ENCODE measurements at regions not wholly inside any gene's neighbourhood (a gene's known extent, or its start where the extent isn't known, plus 50 kb on each side); places are given as distances from the start of the nearest gene placed in this dataset.

DNA sequence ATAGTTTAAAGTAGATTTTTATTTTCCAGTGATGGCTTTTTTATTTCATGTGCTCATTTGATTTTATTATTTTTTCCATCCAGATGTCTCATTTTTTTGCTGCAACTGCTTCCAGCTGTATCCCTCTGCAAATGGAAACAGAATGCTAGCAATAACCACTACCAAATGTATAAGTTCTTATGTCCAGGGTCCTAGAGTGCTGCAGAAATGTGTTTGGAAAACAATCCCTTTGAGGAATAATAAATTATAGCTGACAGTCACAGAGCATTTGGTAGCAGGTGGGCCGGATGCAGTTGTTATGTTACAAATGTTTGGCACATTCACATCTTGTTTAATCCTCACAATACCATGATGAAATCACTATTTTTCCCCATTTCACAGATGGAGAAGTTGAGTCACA is 300.7 kb upstream of the PDGFD start:
- no peak for DNase-seq (ENCODE audit: low read depth in 3 of 3, low spot score in 2 of 3)

DNA sequence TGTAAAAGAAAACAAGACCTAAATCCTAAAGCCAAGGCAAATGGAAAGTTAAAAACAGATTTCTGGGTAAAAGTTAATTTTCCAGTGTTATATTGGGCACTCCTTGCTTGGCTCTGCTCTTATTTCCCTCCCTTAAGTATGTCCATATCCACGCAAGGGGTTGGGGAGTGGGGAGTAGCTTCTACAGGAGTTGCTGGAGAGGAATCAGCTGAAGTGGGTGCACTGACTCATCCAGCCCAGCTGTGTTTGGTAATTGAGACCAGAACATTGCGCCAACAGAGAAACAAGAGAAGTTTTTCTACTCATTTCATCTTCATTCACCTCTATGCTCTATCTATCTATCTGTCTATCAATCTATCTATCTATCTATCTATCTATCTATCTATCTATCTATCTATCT is 298.4 kb upstream of the PDGFD start:
- no peak for DNase-seq (ENCODE audit: low read depth in 3 of 3, low spot score in 2 of 3)

DNA sequence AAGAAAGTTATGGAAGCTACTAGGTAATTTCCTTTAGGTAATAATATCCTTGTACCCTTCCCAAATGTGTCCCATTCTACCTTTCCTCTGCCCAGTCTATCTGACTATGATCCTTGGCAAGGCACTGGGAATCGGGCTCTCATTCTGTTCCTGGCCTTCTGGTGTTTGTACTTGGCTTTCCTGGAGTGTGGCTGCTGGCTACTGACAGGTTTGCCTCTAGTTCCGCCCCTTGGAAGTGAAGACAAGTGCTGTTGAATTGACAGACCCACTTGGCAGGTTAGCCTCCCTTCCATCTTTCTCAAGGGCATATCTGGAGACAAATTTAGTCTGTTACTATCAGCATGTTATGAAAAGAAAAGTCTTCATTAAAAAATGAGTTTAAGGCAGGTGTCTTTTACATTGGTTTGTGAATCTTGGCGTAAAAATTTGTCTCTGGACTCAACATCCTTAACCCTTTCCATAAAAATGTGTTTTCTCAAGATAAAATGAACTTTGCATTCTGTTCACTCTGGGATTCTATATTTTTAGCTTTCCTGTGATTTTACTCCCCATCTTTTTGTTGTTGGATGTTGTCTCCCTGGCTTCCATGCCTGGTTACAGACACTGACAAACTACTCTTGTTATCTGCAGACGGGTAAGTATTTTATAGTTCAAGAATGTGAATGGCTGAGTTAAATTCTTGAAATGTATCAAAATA is 287.4 kb upstream of the PDGFD start:
- DNase-seq (ENCODE audit: low read depth in 3 of 3, low spot score in 2 of 3), result no peak

DNA sequence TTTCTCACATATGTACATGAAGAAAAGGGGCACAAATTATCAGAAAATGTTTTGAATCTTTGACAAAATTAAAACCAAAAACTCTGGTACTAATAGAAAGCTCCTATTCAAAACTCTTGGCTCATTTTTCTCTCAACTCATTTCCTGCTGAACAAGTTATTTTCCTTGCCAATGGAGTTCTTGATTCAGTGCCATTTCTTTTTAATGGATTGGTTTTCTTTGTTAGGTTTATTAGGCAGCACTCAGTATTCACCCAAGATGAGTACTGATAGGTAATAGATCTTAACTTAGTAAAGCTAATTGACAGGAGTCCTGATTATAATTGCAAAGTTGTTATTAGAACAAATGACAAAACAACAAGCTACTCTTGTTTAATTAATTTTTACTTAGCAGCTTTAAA is 279.4 kb upstream of the PDGFD start:
- no peak for DNase-seq (ENCODE audit: low read depth in 3 of 3, low spot score in 2 of 3)

DNA sequence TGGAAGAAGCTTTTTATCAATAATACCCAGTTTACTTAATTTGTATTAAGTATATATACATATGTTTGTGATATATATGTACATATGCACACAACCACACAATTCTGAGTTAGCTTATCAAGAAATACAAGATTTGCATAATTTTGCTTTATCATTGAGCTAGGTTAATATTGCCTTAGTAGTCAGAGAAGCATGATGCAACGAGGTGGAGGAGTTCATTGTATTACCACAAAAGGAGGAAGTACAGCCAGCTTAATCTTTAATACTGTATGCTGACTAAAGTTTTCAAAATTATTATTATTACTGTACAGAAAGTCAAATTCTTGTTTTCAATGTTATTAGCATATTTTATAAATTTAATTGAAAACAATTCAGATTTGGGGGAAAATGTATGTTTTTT is 278.4 kb upstream of the PDGFD start:
- no peak for DNase-seq (ENCODE audit: low read depth in 3 of 3, low spot score in 2 of 3)

DNA sequence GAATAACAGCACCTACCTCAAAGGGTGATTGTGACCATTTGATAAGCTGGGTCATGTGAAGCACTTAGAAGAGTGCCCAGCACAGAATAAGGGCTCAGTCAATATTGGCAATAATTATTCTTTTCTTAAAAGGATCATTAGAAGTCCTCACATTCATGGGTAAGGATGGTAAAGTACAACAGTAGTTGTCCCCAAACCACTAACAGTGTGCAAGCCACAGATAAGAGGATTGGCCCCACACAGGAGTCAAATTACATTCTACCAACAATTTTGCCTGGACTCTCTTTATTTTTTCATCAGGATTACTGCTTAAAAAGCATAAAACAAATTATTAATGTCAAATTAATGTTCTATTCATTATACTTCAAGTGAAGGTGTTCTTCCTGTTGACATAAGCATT is 271.5 kb upstream of the PDGFD start:
- DNase-seq (ENCODE audit: low read depth in 3 of 3, low spot score in 2 of 3), result no peak

DNA sequence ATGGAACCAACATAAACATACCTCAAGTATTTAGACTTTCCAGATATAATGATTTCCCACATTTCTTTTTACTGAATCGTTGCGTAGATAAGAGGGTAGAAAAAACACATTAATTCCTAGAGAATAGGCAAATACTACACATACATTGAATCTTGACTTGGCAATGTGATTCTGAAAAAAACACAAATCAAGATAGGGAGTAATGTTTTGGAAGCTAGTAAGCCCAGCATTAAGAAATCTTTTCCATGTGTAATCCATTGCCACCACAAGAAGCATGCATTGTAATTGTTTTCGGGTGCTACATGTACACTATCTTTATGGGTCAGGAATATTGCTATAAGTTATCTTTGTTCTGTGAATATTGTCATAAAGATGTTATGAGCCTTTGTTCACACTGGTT is 269.8 kb upstream of the PDGFD start:
- no peak for DNase-seq (ENCODE audit: low read depth in 3 of 3, low spot score in 2 of 3)

DNA sequence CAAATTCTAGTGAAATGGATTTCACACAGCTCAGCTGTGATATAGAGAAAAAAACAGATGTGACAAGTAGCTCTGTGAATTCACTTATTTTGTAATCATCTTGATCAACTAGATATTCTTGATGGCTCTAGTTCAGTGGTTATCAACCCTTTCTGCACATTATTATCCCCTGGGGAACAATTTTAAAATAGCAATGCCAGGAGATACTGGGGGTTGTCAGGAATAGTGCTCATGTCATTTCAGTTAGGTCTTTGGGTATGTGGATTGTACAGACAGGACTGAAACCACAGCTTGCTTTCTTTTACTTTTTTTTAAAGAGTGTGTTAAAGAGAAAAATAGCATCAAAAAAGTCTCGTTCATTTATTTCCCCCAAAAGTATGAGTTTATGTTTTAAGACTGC is 269.0 kb upstream of the PDGFD start:
- no peak for DNase-seq (ENCODE audit: low read depth in 3 of 3, low spot score in 2 of 3)

DNA sequence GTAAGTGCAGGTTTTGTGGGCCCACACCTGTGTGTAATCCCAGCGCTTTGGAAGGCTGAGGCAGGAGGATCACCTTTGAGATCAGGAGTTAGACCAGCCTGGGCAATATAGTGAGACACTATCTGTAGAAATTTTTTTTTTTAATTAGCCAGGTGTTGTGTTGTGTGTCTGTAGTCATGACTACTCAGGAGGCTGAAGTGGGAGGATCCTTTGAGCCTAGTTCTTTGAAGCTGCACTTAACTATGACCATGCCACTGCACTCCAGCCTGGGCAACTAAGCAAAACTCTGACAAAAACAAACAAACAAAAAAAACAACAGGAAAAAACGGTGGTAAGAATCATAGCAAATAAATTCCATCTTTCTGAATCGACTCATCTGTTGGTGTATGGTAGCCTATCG is 268.6 kb upstream of the PDGFD start:
- no peak for DNase-seq (ENCODE audit: low read depth in 3 of 3, low spot score in 2 of 3)

DNA sequence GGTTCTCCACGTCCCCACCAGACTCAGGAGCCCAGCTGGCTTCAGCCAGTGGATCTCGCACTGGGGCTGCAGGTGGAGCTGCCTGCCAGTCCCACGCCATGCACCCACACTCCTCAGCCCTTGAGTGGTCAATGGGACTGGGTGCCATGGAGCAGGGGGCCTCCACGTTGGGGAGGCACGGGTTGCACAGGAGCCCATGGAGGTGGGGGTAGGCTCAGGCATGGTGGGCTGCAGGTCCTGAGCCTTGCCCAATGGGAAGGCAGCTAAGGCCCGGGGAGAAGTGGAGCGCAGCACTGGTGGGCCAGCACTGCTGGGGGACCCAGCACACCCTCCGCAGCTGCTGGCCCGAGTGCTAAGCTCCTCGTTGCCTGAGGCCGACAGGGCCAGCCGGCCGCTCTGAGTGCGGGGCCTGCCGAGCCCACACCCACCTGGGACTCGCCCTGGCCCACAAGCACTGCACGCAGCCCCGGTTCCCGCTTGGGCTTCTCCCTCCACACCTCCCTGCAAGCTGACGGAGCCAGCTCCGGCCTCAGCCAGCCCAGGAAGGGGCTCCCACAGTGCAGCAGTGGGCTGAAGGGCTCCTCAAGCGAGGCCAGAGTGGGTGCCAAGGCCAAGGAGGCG is 258.5 kb upstream of the PDGFD start:
- DNase-seq (ENCODE audit: low read depth in 3 of 3, low spot score in 2 of 3), result no peak

DNA sequence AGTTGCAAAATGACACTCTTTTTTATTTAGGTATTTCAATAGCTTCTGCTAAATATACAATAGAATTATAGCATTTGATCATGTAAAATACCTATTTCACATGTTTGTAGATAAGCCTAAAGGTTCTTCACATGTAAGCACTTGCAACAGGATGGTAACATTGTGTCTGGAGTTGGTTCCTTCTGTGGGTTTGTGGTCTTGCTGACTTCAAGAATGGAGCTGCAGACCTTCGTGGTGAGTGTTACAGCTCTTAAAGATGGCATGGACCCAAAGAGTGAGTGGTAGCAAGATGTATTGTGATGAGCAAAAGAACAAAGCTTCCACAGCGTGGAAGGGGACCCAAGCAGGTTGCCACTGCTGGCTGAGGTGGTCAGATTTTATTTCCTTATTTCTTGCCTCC is 246.4 kb upstream of the PDGFD start:
- no peak for DNase-seq (ENCODE audit: low read depth in 3 of 3, low spot score in 2 of 3)

DNA sequence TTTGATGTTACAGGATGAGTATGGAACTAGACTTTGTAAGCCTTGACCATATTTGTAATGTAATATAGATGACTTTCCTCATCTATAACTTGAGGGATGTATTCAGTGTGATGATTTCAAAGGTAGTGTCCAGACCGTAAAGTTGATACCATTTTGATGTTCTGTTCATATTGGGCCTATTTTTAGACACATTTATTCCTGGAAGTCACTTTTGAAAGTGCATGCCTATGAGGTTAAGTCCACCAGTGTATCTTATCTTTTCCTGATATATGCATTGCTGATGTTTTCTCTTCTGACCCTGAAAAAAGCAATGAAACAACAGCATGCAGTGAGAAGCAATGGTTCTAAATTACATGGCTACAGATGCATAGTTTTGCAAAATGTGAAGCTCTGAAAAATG is 244.7 kb upstream of the PDGFD start:
- no peak for DNase-seq (ENCODE audit: low read depth in 3 of 3, low spot score in 2 of 3)

DNA sequence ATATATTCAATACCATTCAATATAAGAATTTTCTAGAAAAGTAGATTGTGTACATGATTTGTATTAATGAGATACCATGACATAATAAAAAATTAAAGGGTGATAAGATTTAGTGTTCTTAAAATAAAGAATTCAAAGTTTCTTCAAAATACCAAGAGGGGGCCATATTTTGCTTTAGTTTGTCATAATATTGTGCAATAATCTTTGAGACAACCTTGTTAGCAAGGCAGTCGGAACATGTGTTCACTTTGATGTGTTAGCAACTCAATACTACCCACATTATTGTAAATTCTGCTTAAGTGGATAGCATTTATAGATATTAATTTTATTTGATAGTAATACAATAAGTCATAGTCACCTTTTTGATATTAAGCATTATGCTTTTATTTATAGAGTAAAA is 241.3 kb upstream of the PDGFD start:
- DNase-seq (ENCODE audit: low read depth in 3 of 3, low spot score in 2 of 3), result no peak

DNA sequence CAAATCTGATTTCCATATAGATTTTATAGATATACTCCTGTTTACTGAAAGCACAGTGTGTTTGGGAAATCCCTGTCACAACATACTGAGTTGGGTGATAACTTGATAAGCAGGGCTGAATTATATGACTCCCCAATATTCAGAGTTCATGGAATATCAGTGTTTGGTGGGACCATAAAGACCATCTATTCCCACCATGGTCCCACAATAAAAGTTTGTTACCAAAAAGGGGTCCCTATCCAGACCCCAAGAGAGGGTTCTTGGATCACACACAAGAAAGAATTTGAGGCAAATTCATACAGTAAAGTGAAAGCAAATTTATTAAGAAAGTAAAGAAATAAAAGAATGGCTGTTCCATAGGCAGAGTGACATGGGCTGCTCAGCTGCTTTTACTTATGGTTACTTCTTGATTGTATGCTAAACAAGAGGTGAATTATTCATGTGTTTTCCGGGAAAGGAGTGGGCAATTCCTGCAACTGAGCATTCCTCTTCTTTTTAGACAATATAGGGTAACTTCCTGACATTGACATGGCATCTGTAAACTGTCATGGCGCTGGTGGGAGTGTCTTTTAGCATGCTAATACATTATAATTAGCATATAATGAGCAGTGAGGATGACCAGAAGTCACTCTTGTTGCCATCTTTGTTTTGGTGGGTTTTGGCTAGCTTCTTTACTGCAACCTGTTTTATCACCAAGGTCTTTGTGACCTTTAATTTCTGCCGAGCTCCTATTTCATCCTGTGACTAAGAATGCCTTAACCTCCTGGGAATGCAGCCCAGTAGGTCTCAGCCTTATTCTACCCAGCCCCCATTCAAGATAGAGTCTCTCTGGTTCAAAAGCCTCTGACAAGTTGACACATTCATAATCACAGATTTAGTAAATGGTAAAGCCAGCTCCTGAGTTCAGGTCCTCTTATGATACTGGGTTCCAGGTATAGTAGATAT is 240.6 kb upstream of the PDGFD start:
- DNase-seq (ENCODE audit: low read depth in 3 of 3, low spot score in 2 of 3), result no peak

DNA sequence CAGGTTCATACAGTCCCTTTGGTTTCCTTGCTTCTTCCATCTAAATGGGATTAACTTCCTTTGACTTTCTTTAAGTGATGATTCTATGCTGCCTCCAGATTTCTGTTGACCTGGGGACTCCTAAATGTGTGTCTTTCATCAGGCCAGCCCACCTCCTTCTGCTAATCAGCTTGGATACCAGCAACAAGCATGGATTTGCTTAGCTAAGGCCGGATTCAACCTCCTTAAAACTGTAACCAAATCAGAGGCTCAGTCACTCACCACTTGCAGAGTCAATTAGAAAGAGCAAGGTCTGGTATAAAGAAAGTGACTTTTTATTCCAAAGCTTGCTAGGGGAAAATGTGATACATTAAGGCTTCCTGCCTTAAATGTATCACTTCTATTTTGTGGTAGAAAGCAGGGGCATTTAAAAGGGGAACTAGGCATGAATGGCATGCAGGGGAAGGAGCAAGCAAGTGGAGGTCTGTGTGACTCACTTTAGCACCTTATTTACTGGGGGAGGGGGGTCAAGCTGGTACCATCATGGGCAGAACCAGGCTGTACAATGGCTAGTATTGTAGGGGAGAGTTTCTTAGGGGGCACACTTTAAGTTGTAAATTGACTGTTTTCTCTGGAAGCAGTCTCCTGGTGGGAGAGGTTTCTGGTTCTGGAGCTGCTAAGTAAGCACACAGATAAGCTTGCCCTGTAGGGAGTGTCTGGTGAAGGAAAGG is 239.0 kb upstream of the PDGFD start:
- no peak for DNase-seq (ENCODE audit: low read depth in 3 of 3, low spot score in 2 of 3)

DNA sequence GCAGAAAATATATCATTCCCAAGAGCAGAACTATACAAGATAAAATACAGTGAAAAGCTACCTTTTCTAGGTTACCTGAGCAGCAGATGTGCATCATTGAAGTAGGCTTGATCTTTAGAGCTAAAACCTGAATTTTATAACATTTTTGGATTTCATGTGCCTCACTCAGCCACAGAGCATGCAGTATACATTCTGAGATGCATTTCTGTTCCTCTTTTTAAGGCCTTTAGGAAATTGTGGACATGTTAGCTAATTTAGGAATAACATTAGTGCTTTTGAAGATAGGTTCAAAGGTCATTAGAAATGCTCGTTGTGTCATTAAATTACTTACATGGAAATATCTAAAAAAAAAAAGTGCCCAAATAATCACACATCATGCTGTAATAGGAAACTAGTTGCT is 230.6 kb upstream of the PDGFD start:
- DNase-seq (ENCODE audit: low read depth in 3 of 3, low spot score in 2 of 3), result no peak

DNA sequence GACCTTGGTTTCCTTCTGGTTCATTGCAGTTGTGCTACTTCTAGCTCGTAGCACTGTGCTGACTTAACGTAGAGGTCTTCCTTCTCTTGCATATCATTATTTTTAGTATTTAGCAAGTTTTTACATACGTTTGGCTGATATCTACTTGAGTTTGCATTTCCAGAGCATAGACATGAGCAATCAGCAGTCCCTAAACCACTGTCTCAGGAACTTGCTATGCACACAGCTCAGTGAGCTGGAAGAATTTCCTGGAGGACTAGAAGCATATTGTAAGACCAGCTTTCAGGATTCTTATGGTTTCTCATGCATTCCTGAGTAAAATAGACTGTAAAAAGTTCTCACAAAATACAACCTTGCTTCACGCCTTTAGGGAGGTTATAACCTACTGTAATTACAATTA is 226.7 kb upstream of the PDGFD start:
- DNase-seq (ENCODE audit: low read depth in 3 of 3, low spot score in 2 of 3), result no peak

DNA sequence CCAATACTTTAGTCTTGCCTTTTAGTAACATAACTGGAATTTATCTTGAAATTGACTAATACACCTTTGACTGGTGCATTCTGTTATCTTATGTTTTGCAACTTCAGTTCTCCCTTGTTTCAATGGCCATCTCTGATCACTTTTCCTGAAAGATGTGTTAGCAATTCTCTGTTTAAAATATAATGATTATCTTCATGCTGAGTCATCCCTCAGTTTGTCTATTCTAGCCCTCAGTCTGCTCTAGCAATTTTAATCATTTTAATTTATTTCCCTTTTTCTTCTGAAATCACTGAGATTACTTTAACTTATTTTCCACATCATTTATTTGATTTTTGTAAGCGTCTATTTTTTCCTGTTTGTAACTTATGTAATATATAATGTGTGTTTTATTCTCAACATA is 221.9 kb upstream of the PDGFD start:
- no peak for DNase-seq (ENCODE audit: low read depth in 3 of 3, low spot score in 2 of 3)

DNA sequence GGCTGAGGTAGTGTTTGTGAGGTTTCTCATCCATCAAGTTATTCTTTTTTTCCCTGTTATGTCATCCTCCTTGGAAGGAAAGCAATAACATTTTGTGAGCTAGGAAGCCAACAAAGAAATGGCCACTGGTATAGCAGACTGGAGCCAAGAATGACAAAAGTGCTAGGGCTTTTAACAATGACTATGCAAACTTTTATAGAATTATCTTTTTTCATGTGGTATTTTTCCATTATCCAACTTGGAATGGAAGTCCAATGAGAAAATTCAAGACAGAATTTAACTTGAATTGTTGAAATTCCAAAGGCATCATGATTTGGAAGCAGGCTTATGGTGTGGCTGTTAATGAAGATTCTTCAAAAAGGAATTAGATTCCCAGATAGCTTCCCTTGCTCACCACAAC is 216.4 kb upstream of the PDGFD start:
- DNase-seq (ENCODE audit: low read depth in 3 of 3, low spot score in 2 of 3), result no peak

DNA sequence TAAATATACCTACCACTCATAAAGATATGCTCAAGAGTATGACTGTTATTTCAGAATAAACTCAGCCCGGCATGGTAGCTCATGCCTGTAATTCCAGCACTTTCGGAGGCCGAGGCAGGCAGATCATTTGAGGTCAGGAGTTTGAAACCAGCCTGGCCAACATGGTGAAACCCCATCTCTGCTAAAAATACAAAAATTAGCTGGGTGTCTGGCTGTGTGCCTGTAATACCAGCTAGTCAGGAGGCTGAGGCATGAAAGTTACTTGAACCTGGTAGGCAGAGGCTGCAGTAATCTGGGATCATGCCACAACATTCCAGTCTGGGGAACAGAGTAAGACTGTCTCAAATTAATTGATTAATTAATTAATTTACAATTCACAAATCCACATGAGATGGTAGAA is 208.2 kb upstream of the PDGFD start:
- DNase-seq (ENCODE audit: low read depth in 3 of 3, low spot score in 2 of 3), result no peak

DNA sequence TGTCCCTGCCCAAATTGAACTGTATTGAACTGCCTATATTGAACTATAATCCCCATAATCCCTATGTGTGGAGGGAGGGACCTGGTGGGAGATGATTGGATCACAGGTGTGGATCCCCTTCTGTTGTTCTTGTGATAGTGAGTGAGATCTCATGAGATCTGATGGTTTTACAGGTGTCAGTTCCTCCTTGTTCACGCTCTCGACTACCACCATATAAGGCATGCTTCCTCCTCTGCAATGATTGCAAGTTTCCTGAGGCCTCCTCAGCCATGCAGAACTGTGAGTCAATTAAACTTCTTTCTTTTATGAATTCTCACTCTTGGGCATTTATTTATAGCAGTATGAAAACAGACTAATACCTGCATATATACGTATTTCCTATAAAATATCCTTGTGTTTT is 206.5 kb upstream of the PDGFD start:
- no peak for DNase-seq (ENCODE audit: low read depth in 3 of 3, low spot score in 2 of 3)
